ENCODE measurements at regions not wholly inside any gene's neighbourhood (a gene's known extent, or its start where the extent isn't known, plus 50 kb on each side); places are given as distances from the start of the nearest gene placed in this dataset.
"Not testable (repeated sequence)": the region's sequence is repeated elsewhere in the genome, so short reads cannot be mapped to it uniquely, and the experiment has no call there.

GRCh38 chr2:19198381-19198780, 160.0 kb downstream of the OSR1 start:
- no peak for DNase-seq

- no peak for DNase-seq
These were observed 162.8 kb downstream of the OSR1 start for GRCh38 chr2:19195661-19196060.

- DNase-seq: no peak
These were observed 169.0 kb downstream of the OSR1 start for GRCh38 chr2:19189391-19189790.

GRCh38 chr2:19187323-19188020, 171.0 kb downstream of the OSR1 start:
- DNase-seq: no peak

GRCh38 chr2:19185086-19185485, 173.3 kb downstream of the OSR1 start:
- no peak for DNase-seq

GRCh38 chr2:19178175-19178574, 180.2 kb downstream of the OSR1 start:
- peak; percentile 10 for DNase-seq

- DNase-seq: no peak
These were observed 181.4 kb downstream of the OSR1 start for GRCh38 chr2:19176977-19177376.

GRCh38 chr2:19176172-19176852, 182.1 kb downstream of the OSR1 start:
- no peak for DNase-seq

- no peak for DNase-seq
These were observed 184.2 kb downstream of the OSR1 start for GRCh38 chr2:19174176-19174575.

GRCh38 chr2:19171409-19171808, 187.0 kb downstream of the OSR1 start:
- no peak for DNase-seq

- no peak for DNase-seq
These were observed 189.2 kb downstream of the OSR1 start for GRCh38 chr2:19169134-19169768.

GRCh38 chr2:19164099-19164498, 194.3 kb downstream of the OSR1 start:
- DNase-seq: not testable (repeated sequence)

GRCh38 chr2:19158896-19159295, 199.5 kb downstream of the OSR1 start:
- DNase-seq: no peak

- no peak for DNase-seq
These were observed 200.2 kb downstream of the OSR1 start for GRCh38 chr2:19158211-19158610.

GRCh38 chr2:19156646-19157045, 201.8 kb downstream of the OSR1 start:
- no peak for DNase-seq

- no peak for DNase-seq
These were observed 207.7 kb downstream of the OSR1 start for GRCh38 chr2:19150726-19151125.

- no peak for DNase-seq
These were observed 211.6 kb downstream of the OSR1 start for GRCh38 chr2:19146867-19147266.

GRCh38 chr2:19141234-19142004, 217.0 kb downstream of the OSR1 start:
- no peak for DNase-seq

GRCh38 chr2:19140463-19141208, 217.8 kb downstream of the OSR1 start:
- DNase-seq: no peak

- DNase-seq: no peak
These were observed 219.0 kb downstream of the OSR1 start for GRCh38 chr2:19139386-19139785.

GRCh38 chr2:19138264-19138825, 220.1 kb downstream of the OSR1 start:
- DNase-seq: no peak

GRCh38 chr2:19137433-19137832, 221.0 kb downstream of the OSR1 start:
- DNase-seq: no peak
